Cardiac septum (tissue), 1 donor: ENCODE measurements at regions not wholly inside any gene's neighbourhood (a gene's known extent, or its start where the extent isn't known, plus 50 kb on each side); places are given as distances from the start of the nearest gene placed in this dataset.
A peak's percentile ranks its signal among the peaks of the same experiment; 100 is the strongest.
"Not testable (repeated sequence)": the region's sequence is repeated elsewhere in the genome, so short reads cannot be mapped to it uniquely, and the experiment has no call there.

Experiments used
- DNase-seq: peaks from one replicate; pipeline ENCODE4 v3.0.0-alpha.2; 2020; ENCODE audit warnings: low spot score
- intact Hi-C: fragments of 100-400 bp; cut with DNase I; formaldehyde crosslinking; loops from one replicate; pipeline ENCODE4 v1.14.0; 2022
- donor health status: DM: no; HTN: no; CAD: no.

DNA sequence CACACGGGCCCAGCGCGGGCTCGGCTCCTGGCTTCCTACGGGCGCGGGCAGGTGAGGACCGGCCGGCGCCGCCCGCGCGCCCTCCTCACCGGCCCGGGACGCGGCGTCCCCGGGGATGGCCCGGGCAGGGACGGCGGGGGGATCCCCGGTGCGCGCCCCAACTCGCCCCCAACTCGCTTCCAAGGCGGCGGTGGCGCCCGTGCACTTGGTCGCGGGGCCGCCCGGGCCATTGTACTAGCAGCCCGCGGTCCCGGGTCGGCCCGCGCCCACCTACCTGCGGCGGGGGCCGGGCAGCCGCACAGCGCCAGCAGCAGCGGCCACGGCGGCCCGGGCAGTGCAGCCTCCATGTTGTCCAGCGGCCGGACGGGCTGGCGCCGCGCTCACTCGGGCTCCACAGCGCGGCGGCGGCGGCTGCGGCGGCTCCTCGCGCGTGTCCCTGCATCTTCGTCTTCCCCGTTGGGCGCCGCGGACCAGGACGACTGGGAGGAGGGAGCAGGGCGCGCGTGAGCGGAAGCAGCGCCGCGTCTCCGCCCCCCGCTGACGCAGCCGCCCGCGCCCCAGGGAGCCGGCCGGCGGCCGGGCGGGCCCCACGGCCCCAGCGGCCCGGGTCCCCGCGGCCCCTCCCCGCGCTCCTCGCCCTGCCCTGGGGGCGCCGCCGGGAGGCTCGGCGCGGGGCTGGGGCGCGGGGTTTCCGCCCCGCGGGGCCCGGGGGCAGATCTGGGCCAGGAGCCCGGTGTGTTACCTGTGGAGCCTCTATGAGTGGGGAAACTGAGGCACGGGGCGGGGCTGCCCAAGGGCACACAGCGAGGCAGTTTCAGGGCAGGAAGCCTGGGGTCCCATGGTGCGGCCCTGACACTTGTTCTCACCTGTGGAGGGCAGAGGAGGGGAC lies 159.3 kb upstream of the GRK3 start:
- DNase-seq, result peak; percentile 93
- intact Hi-C loops, result loop anchor here (5.0 kb wide), 1 partner anchor 43 kb away; no protein-coding TSS in a partner anchor

DNA sequence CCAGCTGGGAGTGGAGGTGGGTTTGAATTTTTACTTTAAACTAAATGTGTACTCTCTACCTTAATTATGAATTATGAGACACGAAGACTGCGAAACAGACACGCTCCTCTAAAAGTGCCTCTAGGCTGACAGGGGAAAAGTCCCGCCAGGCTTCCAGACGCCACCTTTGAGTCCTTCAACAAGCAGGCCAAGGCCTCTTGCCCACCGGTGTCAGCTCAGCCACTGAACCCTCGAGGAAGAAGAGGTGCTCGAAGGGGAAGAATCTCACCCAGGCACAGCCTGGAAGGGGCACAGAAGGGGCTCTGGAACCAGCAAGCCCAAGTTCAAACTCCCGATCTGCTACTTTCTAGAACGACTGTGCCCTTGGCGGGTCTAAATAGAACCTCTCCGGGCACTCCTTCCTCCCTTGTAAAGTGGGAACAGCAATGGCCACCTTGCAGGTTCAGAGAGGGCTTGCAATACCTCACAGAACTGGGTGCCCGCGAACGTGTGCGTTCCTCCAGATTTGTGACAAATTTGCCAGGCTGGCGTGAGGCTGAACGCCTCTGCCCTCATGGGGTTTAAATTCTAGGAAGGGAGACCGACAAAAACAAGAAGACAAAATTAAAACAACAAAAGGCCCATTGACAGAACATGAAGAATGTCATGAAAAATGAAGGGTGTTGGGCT lies 158.5 kb upstream of the GRK3 start:
- no peak for DNase-seq
- intact Hi-C loops, result no loop called here

DNA sequence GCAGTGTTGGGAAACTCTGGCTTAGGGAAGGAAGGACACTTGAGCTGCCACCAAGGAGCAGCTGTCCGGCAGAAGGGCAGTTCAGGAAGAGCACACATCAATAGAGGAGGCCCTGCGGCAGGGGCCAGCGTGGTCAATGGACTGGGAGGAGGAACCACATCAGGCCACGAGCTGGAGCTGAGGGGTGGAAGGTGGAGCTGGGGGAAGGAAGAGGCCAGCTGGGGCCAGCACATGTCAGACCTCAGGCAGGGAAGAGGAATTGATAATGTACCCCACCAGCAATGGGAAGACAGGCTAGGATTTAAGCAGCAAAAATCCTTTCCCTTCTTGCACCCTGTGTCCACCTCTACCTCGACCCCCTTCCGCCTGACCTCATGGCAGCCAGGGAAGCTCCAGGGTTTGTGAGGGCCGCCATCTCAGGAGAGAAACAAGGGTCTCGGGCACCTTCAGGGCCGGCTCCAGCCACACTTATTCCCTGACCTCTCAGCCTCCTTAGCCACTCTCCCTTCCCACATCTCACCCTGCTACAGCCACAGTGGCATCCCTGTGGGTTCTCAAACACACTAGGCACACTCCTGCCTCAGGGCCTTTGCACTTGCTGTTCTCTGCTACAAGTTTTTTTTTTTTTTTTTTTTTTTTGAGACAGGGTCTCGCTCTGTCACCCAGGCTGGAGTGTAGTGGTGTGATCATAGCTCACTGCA lies 157.8 kb upstream of the GRK3 start:
- intact Hi-C loops, result no loop called here
- peak; percentile 66 for DNase-seq

DNA sequence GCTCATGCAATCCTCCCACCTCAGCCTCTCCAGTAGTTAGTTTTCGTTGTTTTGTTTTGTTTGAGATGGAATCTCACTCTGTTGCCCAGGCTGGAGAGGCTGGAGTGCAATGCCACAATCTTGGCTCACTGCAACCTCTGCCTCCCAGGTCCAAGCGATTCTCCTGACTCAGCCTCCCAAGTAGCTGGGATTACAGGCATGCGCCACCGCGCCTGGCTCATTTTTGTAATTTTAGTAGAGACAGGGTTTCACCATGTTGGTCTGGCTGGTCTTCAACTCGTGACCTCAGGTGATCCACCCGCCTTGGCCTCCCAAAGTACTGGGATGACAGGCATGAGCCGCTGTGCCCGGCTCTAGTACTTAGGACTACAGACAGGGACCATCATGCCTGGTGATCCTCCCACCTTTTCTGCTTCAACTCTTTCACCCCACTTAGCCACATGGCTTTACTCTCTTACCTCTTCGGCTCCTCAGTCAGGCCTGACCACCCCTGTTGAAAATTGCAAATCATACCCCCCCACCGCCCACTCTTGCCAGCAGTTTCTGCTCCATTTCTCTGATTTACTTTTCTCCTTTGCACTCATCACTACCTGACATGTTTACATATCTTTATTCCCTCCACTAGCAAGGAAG lies 157.1 kb upstream of the GRK3 start:
- intact Hi-C loops, result no loop called here
- DNase-seq, result peak; percentile 7

DNA sequence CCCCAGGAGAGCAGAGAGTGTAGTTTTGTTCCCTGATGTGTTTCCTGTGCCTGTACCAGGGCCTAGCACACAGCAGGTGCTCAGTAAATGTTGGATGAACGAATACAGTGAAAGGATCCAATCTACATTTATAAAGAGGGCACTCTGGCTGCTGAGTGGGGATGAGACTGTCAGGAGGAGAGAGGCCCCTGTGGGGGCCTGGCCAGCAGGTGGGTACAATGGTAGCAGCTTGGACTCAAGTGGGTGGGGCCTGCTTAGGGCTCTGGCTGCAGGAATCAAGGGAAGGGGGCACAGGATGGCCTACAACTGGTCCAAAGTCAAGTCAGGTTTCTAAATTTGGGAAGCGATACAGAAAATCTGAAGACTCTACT lies 156.6 kb upstream of the GRK3 start:
- no peak for DNase-seq
- intact Hi-C loops, result no loop called here

DNA sequence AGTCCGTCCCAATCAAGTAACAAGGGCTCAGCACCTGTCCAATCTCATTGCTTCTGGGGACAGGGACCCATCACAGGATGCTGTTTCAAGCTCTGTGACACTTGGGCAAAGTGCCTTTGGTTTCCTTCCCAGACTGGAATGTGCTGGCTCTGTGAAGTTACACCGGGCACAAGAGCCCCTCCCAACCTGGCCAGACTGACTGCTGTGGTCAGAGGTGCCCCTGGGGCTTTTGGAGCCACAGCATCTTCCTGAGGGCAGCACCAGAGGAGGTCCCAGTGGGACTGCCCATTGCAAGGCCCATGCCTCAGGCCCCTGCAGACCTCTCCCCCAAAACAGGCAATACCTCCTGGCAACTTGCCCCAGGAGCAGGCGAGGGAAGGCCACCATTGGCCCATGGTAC lies 155.2 kb upstream of the GRK3 start:
- peak; percentile 77 for DNase-seq
- intact Hi-C loops, result no loop called here

DNA sequence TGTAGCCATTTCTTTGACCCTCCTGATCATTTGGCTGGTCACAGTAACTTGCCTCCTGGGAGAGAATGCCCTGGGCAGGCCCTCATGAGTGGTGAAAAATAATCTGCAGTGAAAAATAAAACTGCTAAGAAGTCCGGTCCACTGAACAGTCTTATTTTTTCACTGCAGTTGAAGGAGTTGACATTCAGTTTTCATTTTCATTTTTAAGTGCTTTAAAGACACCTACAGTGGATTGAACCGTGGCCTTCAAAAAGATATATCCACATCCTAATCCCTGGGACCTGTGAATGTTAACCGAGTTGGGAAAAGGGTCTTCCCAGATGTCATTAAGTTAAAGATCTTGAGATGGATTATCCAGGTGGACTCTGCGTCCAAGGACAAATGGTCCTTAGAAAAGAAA lies 153.6 kb upstream of the GRK3 start:
- intact Hi-C loops, result no loop called here
- DNase-seq, result no peak

DNA sequence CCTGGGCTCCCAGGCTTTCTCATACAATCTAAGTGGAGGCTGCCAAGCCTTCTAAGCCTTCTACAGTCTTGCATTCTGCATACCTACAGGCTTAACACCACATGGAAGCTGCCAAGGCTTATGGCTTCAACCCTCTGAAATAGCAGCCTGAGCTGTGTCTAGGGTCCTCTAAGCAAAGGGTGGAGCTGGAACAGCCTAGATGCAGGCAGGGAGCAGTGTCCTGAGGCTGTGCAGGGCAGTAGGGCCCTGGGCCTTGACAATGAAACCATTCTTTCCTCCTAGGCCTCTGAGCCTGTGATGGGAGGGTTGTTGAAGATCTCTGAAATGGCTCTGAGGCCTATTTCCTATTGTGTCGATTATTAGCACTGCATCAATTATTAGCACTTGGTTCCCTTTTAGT lies 150.9 kb upstream of the GRK3 start:
- intact Hi-C loops, result no loop called here
- no peak for DNase-seq

DNA sequence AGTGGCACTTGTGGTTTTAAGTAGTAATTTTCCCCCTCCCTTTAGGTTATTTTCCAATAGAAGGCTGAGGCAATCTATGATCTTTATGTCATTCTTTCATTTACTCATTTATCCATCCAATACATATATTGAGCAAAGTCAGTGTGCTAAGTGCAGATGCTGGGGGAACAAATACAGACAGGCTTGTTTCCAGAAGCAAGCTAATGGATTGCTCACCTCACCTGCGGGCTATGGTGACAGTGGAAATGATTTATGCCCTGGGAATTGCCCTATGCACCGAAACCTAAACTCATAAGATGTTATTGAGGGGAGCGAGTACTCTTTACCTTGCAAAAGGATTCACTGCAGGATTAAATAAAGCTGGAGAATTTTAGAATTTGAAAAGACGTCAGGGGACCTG lies 148.7 kb upstream of the GRK3 start:
- DNase-seq, intact Hi-C loops: not testable (repeated sequence)

DNA sequence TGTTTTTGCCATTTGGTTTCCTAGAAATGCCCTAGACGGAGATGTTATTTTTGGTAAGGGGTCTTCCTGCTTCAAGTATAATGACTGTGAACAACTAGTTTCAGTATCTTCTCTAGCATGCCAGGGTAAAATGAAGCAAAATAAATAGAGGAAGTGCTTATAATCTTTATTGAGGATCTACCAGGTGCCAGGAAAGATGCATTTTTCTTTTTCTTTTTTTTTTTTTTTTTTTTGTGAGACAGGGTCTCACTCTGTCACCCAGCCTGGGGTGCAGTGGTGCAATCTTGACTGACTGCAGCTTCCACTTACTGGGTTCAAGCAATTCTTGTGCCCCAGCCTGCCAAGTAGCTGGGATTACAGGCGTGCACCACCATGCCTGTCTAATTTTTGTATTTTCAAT lies 146.6 kb upstream of the GRK3 start:
- DNase-seq, intact Hi-C loops: not testable (repeated sequence)

DNA sequence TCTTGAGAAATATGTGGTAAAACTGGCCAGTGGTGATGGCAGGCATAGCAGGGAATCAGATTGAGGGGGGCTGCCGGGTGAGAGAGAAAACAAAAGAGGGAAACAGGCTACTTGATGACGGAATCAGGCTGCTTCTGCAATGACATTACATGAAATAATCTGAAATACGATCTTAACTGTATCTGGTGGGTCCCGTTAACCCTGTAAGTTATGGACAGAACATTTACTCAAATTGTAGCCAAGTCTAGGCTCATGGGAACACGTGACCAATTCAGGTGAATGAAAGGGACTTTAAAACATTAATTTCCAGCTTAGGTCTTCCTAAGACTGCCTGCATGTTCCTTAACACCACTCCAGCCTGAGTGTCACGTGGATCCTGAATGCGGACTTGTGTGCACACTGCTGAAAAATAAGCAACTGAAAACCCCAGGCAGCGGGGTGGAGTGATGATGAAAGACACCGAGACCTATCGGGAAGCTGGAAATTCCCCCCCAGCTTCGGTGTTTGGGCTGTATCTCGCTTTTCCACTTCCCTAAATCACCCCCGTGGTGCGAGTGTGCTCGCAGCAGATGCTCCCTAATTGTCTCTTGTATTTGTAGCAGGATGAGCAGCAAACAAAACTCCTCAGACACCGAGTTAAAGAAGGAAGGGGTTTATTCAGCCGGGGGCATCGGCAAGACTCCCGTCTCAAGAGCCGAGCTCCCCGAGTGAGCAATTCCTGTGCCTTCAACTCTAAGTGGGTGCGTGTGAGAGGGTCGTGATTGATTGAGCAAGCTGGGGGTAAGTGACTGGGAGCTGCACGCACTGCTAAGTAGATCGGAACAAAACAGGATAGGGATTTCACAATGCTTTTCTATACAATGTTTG lies 145.0 kb upstream of the GRK3 start:
- DNase-seq, result no peak
- intact Hi-C loops, result loop anchor here (5.0 kb wide), 1 partner anchor 57 kb away; no protein-coding TSS in a partner anchor

DNA sequence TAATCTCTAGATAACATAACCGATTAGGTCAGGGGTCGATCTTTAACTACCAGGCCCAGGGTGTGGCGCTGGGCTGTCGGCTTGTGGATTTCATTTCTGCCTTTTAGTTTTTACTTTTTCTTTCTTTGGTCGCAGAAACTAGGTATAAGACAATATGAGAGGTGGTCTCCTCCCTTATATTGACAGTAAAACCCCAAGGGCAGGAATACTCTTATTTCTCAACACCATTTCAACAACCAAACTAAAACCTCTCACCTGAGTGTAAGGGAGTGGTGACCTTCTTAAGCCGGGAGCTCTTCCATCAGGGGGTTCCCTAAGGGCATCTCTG lies 144.4 kb upstream of the GRK3 start:
- intact Hi-C loops, result loop anchor here (5.0 kb wide), 1 partner anchor 58 kb away; no protein-coding TSS in a partner anchor
- DNase-seq, result not testable (repeated sequence)

DNA sequence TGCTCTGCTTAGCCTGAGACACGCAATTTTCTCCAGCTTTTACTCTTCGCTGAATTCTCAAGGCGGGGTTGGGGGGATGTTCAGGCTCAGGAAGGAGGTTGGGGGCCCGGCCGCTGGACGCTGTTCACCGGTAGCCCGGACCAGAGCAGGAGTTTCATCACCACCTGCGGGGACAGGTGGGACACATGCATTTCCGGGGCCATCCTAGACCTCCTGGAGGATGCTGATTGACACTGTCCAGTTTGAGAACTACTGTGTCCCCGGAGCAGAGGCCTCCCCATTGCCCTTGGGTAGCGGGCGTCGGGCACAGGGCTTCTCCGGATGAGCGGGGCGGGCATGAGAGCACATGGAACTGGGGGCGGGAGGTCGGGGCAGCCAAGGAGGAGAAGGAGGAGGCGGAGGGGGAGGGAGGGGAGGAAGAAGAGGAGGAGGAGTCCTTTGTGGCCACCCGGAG lies 144.0 kb upstream of the GRK3 start:
- intact Hi-C loops, result loop anchor here (5.0 kb wide), 1 partner anchor 58 kb away; no protein-coding TSS in a partner anchor
- DNase-seq, result no peak

DNA sequence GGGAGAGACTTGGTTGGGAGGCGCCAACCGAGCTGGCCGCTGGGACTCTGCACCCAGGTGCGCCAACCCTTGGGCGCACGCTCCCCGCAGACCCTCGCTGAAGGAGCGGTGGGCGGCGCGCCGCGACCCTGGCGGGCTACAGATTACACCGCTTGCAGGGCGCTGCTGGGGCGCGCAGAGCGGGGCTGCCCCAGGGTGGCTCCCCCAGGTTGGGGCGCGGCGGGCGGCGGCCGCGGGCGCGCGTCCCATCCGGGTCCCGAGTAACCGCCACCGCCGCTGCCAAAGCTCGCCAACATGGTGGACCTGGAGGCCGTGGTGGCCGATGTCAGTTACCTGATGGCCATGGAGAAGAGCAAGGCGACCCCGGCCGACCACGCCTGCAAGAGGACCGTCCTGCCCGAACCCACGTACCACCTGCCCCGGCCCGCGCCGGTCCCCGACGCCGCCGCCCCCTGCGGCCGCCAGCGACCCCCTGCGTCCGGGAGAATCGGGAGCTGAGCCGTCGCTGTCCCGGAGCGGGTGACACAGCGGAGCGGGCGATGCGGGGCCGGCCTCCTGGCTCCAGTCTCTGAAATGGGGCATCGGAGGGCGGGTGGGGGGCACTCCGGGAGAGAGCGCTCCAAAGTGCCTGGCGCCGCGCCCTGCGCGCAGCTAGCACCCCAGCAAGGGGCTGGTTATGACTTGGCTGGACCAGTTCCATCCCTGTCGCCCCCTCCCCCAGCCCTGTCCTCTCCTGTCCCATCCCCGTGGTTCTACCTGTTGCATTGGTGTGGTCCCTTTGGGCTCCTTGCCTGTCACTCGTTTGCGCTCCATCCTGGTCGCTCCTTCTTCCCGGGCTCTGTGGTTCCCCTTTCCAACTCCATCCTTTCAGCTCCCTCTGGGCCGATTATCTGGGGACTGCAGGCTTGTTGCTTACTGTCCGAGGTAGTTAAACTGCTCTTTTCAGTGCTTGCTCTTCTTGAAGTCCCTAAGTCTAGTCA lies 143.3 kb upstream of the GRK3 start:
- intact Hi-C loops, result loop anchor here (5.0 kb wide), 1 partner anchor 59 kb away; no protein-coding TSS in a partner anchor
- no peak for DNase-seq

DNA sequence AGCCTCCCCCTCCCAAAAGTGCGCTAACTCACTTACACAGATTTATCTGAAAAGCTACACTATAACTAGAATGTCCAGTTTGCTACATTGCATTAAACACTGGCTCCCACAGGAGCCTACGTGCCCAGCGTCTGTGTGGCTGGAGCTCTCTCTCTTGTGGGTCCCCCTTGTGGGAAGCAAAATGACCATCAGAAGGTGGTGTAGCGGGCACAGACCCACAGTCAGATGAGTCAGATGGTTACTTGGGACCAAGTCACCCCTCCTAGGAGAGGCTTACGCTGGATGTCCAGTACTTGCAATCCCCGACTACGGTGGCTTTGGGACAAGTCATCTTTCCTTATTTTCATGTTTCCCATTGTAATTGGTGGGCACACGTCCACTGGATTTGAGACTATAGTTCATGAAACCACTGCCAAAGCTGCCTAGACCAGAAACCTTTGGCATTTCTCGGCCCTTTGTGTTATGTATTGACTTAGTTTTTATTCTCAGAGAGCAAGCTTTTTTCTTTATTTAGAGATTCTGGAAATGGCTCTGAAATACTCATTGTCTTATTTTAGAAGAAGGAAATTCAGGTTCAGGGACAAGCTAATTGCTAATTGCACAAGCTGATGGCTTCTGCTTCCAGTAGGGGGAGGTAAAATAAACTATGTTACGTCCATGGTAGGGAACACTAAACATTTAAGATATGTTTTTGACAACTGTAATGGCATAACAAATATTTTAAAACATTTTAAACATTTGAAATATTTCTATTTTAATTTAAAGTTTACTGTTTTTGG lies 137.8 kb upstream of the GRK3 start:
- DNase-seq, intact Hi-C loops: not testable (repeated sequence)

DNA sequence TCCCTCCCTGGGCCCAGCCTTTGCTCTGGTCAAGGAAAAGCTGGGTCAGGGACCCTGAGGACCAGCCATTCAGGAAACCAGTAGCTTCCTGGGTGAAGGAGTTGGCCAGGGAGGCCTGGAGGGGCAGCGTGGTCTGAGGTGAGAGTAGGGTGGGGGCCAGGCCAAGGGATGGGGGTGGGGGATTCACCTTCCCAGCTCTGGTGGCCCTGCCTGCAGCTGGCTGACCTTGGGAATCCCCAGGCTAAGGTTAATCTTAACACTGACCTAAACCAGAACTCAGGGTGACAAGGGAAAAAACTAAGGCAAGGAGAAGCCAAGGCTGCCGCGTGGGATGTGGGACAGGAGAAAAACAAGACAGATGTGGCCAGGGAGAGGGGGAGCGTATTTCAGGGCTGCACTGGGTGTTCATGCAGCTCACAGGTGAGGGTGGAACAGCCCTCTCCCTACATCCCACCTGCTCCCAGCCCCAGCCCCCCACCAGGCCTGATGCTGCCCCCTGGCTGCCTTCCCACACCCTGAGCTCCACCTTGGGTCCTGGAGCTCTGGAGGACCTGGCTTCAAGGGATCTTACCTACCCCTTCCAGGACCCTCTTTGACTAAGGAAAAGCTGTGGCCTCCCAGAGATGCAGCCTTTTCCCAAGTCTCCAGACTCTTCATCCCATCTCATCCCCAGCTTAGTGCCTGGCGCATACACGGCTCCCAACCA lies 132.7 kb upstream of the GRK3 start:
- intact Hi-C loops, DNase-seq: not testable (repeated sequence)
